ENCODE measurements at regions not wholly inside any gene's neighbourhood (a gene's known extent, or its start where the extent isn't known, plus 50 kb on each side); places are given as distances from the start of the nearest gene placed in this dataset.

DNA sequence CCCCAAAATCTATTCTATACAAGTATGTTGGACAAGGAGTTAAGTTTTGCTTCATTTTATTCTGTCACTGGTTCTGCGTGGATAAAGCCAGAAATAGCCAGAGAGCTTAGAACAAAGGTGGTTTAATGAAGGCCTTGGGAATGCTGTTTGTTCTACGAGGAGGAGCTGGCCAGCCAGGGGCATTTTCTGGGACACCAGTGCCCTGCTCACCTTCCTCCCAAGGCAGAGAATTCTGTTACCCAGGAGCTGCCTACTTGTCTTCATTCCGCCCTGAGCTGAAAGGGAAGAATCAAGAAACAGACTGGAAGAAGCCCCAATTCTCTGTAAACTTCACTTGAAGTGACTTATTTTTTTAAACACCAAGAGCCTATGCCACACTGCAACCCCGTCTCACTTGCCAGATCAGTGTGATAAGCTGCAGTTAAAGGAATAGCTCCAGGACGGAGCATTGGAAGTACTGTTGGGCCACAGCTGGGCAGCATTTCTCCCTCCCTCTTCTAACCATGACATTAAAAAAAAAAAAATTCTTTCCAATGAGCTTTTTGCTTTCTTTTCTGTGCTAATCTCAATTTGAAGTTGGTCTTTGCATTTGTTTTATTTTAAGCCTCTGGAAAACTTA is 149.8 kb upstream of the DYNLRB2 start:
- no peaks in the 10 kb centered on the region for H3K4me1 ChIP-seq
- H3K9me3 ChIP-seq: peaks cover 0 to 8% (median 0%) of the 10 kb centered on the region in 3 donors
- H3K4me3 ChIP-seq: no peak overlapping the region
- intact Hi-C loops (cut with DNase I): no loop called here
- TF ChIP-seq CTCF (IDR thresholded peaks at IDR 0.05): no peak
- no peak for TF ChIP-seq POLR2A (IDR thresholded peaks at IDR 0.05)
- DNase-seq: no peak
- no peaks in the 10 kb centered on the region for H3K36me3 ChIP-seq (replicated peaks in 1 of 2; ENCODE audit: insufficient read depth in 1 of 2, low read depth in 2 of 2)
- no peak overlapping the region for H3K27ac ChIP-seq
- H3K27me3 ChIP-seq: no peaks in the 10 kb centered on the region
- no peak for ATAC-seq
- WGBS, 2 donors: 35 to 57% methylated on average over 5 of the region's 5 CpGs

DNA sequence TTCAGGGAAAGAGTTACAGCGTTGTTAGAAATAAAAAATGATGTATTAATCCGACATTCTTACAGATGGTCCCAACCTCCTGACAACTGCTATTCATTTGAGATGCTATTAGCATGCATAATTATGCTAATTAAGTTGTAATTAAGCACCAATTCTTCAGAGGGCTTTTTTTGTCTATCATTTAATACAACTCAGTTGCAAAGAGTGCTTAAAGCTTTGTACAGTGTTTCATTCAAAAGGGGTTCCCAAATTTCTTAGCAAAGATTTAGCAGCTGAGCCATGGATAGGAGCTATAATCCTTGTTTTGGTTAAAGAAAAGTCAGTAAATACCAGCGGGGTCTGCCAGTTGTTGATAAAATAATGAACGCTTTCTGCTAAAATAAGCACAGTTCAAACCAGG is 150.7 kb upstream of the DYNLRB2 start:
- Histone ChIP-seq H3K27me3 (no peaks in the 10 kb centered on the region), H3K4me3 (no peak overlapping the region), H3K27ac (no peak overlapping the region), H3K36me3 (replicated peaks in 1 of 2; ENCODE audit: insufficient read depth in 1 of 2, low read depth in 2 of 2) (no peaks in the 10 kb centered on the region), H3K9me3 (no peaks in the 10 kb centered on the region), H3K4me1 (no peaks in the 10 kb centered on the region)
- DNase-seq (no peak), ATAC-seq (no peak)
- TF ChIP-seq POLR2A (IDR thresholded peaks at IDR 0.05): no peak
- WGBS, 2 donors: 75 to 84% methylated on average over 4 of the region's 4 CpGs
- intact Hi-C loops (cut with DNase I): no loop called here

- no peak for ATAC-seq
- DNase-seq: no peak
- H3K9me3 ChIP-seq: no peaks in the 10 kb centered on the region
- WGBS, 2 donors: 73% methylated on average over 9 of the region's 9 CpGs
- H3K4me3 ChIP-seq: no peak overlapping the region
- no peaks in the 10 kb centered on the region for H3K36me3 ChIP-seq (replicated peaks in 1 of 2; ENCODE audit: insufficient read depth in 1 of 2, low read depth in 2 of 2)
- no peaks in the 10 kb centered on the region for H3K4me1 ChIP-seq
- intact Hi-C loops (cut with DNase I): no loop called here
- TF ChIP-seq POLR2A (IDR thresholded peaks at IDR 0.05) (no peak), CTCF (IDR thresholded peaks at IDR 0.05) (no peak)
- H3K27ac ChIP-seq: no peak overlapping the region
- H3K27me3 ChIP-seq: no peaks in the 10 kb centered on the region
Measured at GRCh38 chr16:80389338-80389737, 151.5 kb upstream of the DYNLRB2 start.

DNA sequence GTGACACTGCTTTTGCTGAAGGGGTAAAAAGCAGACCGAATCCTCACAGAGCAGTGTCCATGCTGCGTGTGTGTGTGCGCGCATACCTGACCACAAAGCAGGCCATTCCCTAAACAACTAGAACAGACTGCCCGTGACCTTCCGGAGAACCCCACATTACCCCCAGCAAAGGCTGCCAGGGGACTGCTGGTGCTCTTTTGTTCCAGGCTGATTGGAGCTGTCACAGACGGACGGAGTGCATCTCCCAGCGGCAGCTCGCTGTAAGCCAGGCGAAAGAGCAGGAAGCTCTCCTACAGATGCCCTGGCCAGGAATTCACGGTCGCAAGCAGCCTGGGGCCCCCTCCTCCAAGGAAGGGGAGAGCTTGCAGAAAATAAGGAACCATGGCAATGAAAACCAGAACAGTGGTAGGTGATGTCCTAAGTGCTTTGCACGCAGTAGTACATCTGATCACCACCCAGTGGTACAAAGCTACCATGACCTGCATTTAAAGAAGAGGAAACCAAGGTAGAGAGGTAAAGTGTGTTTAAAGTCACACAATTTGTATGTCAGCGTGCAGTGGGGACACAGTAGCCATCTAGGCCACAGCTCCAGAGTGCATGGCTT is 153.4 kb upstream of the DYNLRB2 start:
- H3K4me1 ChIP-seq: no peaks in the 10 kb centered on the region
- TF ChIP-seq CTCF (IDR thresholded peaks at IDR 0.05) (no peak), POLR2A (IDR thresholded peaks at IDR 0.05) (no peak)
- intact Hi-C loops (cut with DNase I): no loop called here
- 77 to 78% methylated on average over 10 to 15 of the region's 15 CpGs for WGBS, 2 donors
- H3K9me3 ChIP-seq: no peaks in the 10 kb centered on the region
- no peak overlapping the region for H3K27ac ChIP-seq
- no peak for ATAC-seq
- H3K4me3 ChIP-seq: no peak overlapping the region
- DNase-seq: no peak
- H3K27me3 ChIP-seq: no peaks in the 10 kb centered on the region
- no peaks in the 10 kb centered on the region for H3K36me3 ChIP-seq (replicated peaks in 1 of 2; ENCODE audit: insufficient read depth in 1 of 2, low read depth in 2 of 2)

DNA sequence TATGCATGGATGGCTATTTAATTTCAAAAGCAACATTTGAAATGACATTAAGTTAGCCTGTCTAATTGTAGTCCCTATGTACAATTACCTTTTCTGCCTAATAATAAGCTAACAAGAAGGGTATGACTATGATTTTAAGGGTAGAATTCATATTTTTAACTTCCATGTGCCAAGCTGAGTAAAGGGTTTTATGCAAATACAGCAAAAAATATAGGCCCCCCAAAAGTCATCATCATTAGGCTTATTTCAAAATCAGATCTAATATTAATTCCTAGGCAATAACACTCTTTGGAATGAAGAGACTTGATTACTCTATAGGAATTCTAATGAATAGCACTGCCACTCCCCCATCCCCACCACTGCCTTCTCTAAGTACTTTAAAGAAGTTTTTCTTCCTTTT is 155.9 kb upstream of the DYNLRB2 start:
- no peaks in the 10 kb centered on the region for H3K36me3 ChIP-seq (replicated peaks in 1 of 2; ENCODE audit: insufficient read depth in 1 of 2, low read depth in 2 of 2)
- no peaks in the 10 kb centered on the region for H3K9me3 ChIP-seq
- no peak overlapping the region for H3K27ac ChIP-seq
- DNase-seq (no peak), ATAC-seq (no peak)
- no peak overlapping the region for H3K4me3 ChIP-seq
- H3K27me3 ChIP-seq: no peaks in the 10 kb centered on the region
- intact Hi-C loops (cut with DNase I): no loop called here
- H3K4me1 ChIP-seq: no peaks in the 10 kb centered on the region
- TF ChIP-seq CTCF (IDR thresholded peaks at IDR 0.05) (no peak), POLR2A (IDR thresholded peaks at IDR 0.05) (no peak)
